GM18858 (cell line): ENCODE measurements at regions not wholly inside any gene's neighbourhood (a gene's known extent, or its start where the extent isn't known, plus 50 kb on each side); places are given as distances from the start of the nearest gene placed in this dataset.

Experiments used
- ATAC-seq: cut with Tn5 transposase; IDR thresholded peaks from one replicate; pipeline ENCODE4 v1.9.1; 2021; ENCODE audit not compliant: unreplicated experiment

GRCh38 chr4:123564758-123565346, 168.3 kb downstream of the SPRY1 start:
- peak; percentile 100 for ATAC-seq

- no peak for ATAC-seq
Observed at GRCh38 chr4:123568936-123569335, 172.3 kb downstream of the SPRY1 start.

GRCh38 chr4:123569541-123569940, 172.9 kb downstream of the SPRY1 start:
- no peak for ATAC-seq

- ATAC-seq = no peak
Observed at GRCh38 chr4:123573866-123574508, 177.4 kb downstream of the SPRY1 start.

GRCh38 chr4:123575291-123575690, 178.7 kb downstream of the SPRY1 start:
- ATAC-seq = no peak

GRCh38 chr4:123577225-123577906, 180.8 kb downstream of the SPRY1 start:
- no peak for ATAC-seq

- ATAC-seq = no peak
Observed at GRCh38 chr4:123578276-123579029, 181.9 kb downstream of the SPRY1 start.

- ATAC-seq = no peak
Observed at GRCh38 chr4:123579961-123580360, 183.4 kb downstream of the SPRY1 start.

- no peak for ATAC-seq
Observed at GRCh38 chr4:123580981-123581664, 184.5 kb downstream of the SPRY1 start.

- ATAC-seq = no peak
Observed at GRCh38 chr4:123581802-123582201, 185.2 kb downstream of the SPRY1 start.

- ATAC-seq = no peak
Observed at GRCh38 chr4:123583043-123583442, 186.4 kb downstream of the SPRY1 start.

GRCh38 chr4:123585111-123585510, 188.5 kb downstream of the SPRY1 start:
- ATAC-seq = no peak

GRCh38 chr4:123587983-123588494, 191.4 kb downstream of the SPRY1 start:
- peak; percentile 6 for ATAC-seq

GRCh38 chr4:123588631-123589241, 192.1 kb downstream of the SPRY1 start:
- peak; percentile 75 for ATAC-seq

- no peak for ATAC-seq
Observed at GRCh38 chr4:123589301-123589700, 192.7 kb downstream of the SPRY1 start.

- ATAC-seq = no peak
Observed at GRCh38 chr4:123591875-123592274, 195.3 kb downstream of the SPRY1 start.

- ATAC-seq = no peak
Observed at GRCh38 chr4:123593655-123594054, 197.1 kb downstream of the SPRY1 start.

- no peak for ATAC-seq
Observed at GRCh38 chr4:123596805-123597204, 200.2 kb downstream of the SPRY1 start.

GRCh38 chr4:123597586-123597985, 201.0 kb downstream of the SPRY1 start:
- no peak for ATAC-seq

GRCh38 chr4:123598331-123598730, 201.7 kb downstream of the SPRY1 start:
- no peak for ATAC-seq
